Esophagus squamous epithelium (tissue), 5 donors: ENCODE measurements at regions not wholly inside any gene's neighbourhood (a gene's known extent, or its start where the extent isn't known, plus 50 kb on each side); places are given as distances from the start of the nearest gene placed in this dataset.

Source experiments
- DNase-seq: peaks from one replicate; lab custom pipeline; 2025; lab: John Stamatoyannopoulos, UW
- H3K27ac ChIP-seq, 4 donors: fragments of 200-600 bp; sonication (generic); one replicate each; pipeline ENCODE4 v1.5.1; 2016 to 2019; ENCODE audit warnings: mild to moderate bottlenecking in 1 of 4
- H3K27me3 ChIP-seq, 4 donors: fragments of 200-600 bp; sonication (generic); 1 replicate in 3 of 4; 2 replicates in 1 of 4; pipeline versions ENCODE4 v1.5.1 to v1.6.0; 2017 to 2021; ENCODE audit warnings: antibody characterized with exemption in 1 of 4
- H3K36me3 ChIP-seq, 3 donors: fragments of 200-600 bp; sonication (generic); one replicate each; pipeline ENCODE4 v1.5.1; 2016 to 2019
- H3K4me1 ChIP-seq, 3 donors: fragments of 200-600 bp; sonication (generic); one replicate each; pipeline ENCODE4 v1.5.1; 2017 to 2019
- H3K4me3 ChIP-seq, 4 donors: fragments of 200-600 bp; sonication (generic); 1 replicate in 3 of 4; 2 replicates in 1 of 4; pipeline ENCODE4 v1.5.1; 2016 to 2019; ENCODE audit warnings: mild to moderate bottlenecking in 2 of 4, moderate library complexity in 1 of 4
- H3K9me3 ChIP-seq, 3 donors: fragments of 200-600 bp; sonication (generic); one replicate each; pipeline ENCODE4 v1.5.1; 2016 to 2019
- CTCF ChIP-seq, 6 experiments: fragments of 450-650 bp in 4 of 6; fragments of 200-600 bp in 2 of 6; sonication (generic) in 2 of 6; IDR thresholded peaks; one replicate each; pipeline ENCODE4 v1.5.1; 2016 to 2019; ENCODE audit warnings: antibody characterized with exemption in 6 of 6, mild to moderate bottlenecking in 4 of 6, moderate library complexity in 4 of 6
- POLR2A ChIP-seq, 4 donors: fragments of 450-650 bp; IDR thresholded peaks; one replicate each; pipeline ENCODE4 v1.6.1; 2017; ENCODE audit warnings: antibody characterized with exemption in 4 of 4, mild to moderate bottlenecking in 4 of 4, moderate library complexity in 3 of 4
- WGBS, 2 donors: methylation state at CpG; one replicate each; pipeline ENCODE4 v1.1.5; 2018; 5-methylcytosine and 5-hydroxymethylcytosine counted together
- intact Hi-C: fragments of 100-400 bp; cut with DNase I; formaldehyde crosslinking; loops from one replicate; pipeline ENCODE4 v1.15.0; 2022
- donor health status: DM: yes; HTN: yes; CAD: no.

GRCh38 chr5:5592541-5592940 lies 170.1 kb downstream of the ICE1 start:
- no peak overlapping the region for H3K27ac ChIP-seq
- H3K27me3 ChIP-seq = no peaks in the 10 kb centered on the region
- no peak for DNase-seq
- H3K36me3 ChIP-seq = no peaks in the 10 kb centered on the region
- no peaks in the 10 kb centered on the region for H3K9me3 ChIP-seq
- no peaks in the 10 kb centered on the region for H3K4me1 ChIP-seq
- TF ChIP-seq CTCF (IDR thresholded peaks at IDR 0.05) (no peak), POLR2A (IDR thresholded peaks at IDR 0.05) (no peak)
- intact Hi-C loops = no loop called here
- H3K4me3 ChIP-seq = no peak overlapping the region
- WGBS, 2 donors = 19 to 76% methylated on average over 2 to 4 of the region's 5 CpGs

GRCh38 chr5:5591567-5591966 lies 169.1 kb downstream of the ICE1 start:
- 60 to 68% methylated on average over 6 of the region's 6 CpGs for WGBS, 2 donors
- H3K4me3 ChIP-seq = no peak overlapping the region
- H3K36me3 ChIP-seq = no peaks in the 10 kb centered on the region
- no peaks in the 10 kb centered on the region for H3K27me3 ChIP-seq
- H3K9me3 ChIP-seq = no peaks in the 10 kb centered on the region
- DNase-seq = no peak
- H3K27ac ChIP-seq = no peak overlapping the region
- intact Hi-C loops = no loop called here
- no peak for TF ChIP-seq CTCF (IDR thresholded peaks at IDR 0.05)
- TF ChIP-seq POLR2A (IDR thresholded peaks at IDR 0.05) = no peak
- no peaks in the 10 kb centered on the region for H3K4me1 ChIP-seq

DNA sequence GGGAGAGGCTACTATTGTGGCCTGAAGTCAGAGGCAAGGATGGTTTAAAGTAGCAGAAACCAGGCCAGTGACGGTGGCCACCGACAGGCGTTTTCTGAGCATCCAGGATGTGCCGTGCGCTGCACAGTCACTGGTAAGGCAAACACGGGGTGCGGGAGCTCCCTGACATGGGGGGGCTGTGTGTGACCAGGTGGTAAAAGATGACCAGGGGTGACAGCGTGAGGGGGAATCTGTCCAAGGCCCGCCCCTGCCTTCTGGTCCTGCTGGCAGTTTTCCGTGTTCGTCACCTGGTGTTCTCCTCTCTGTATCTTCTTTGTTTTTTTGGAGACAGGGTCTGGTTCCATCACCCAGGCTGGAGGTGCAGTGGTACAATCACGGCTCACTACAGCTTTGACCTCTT lies 167.4 kb downstream of the ICE1 start:
- Histone ChIP-seq H3K27me3 (no peaks in the 10 kb centered on the region), H3K4me1 (no peaks in the 10 kb centered on the region), H3K4me3 (no peak overlapping the region), H3K9me3 (no peaks in the 10 kb centered on the region), H3K27ac (no peak overlapping the region), H3K36me3 (no peaks in the 10 kb centered on the region)
- TF ChIP-seq POLR2A (IDR thresholded peaks at IDR 0.05) = no peak
- no peak for TF ChIP-seq CTCF (IDR thresholded peaks at IDR 0.05)
- intact Hi-C loops = no loop called here
- no peak for DNase-seq
- 86% methylated on average over 5 to 7 of the region's 12 CpGs for WGBS, 2 donors

GRCh38 chr5:5588887-5589826 lies 166.7 kb downstream of the ICE1 start:
- H3K4me3 ChIP-seq = no peak overlapping the region
- intact Hi-C loops = no loop called here
- no peaks in the 10 kb centered on the region for H3K9me3 ChIP-seq

More at GRCh38 chr5:5588887-5589826, 166.7 kb downstream of the ICE1 start:
- Histone ChIP-seq H3K27ac (no peak overlapping the region), H3K36me3 (no peaks in the 10 kb centered on the region), H3K4me1 (no peaks in the 10 kb centered on the region), H3K27me3 (no peaks in the 10 kb centered on the region)
- TF ChIP-seq POLR2A (IDR thresholded peaks at IDR 0.05) (no peak), CTCF (IDR thresholded peaks at IDR 0.05) (no peak)
- no peak for DNase-seq
- 68 to 73% methylated on average over 10 to 11 of the region's 12 CpGs for WGBS, 2 donors
